H1 (cell line): ENCODE measurements at regions not wholly inside any gene's neighbourhood (a gene's known extent, or its start where the extent isn't known, plus 50 kb on each side); places are given as distances from the start of the nearest gene placed in this dataset.

ENCODE experiments used
- BACH1 ChIP-seq: IDR thresholded peaks from 2 replicates; pipeline ENCODE4 v1.6.1; 2012; ENCODE audit warnings: low read length, improper control_type of control experiment
- BRCA1 ChIP-seq: IDR thresholded peaks from 2 replicates; pipeline ENCODE4 v1.6.1; 2012; ENCODE audit warnings: low read depth, low read length, improper control_type of control experiment
- CHD1 ChIP-seq: IDR thresholded peaks from 2 replicates; pipeline ENCODE4 v1.6.1; 2012; ENCODE audit warnings: low read depth, low read length, improper control_type of control experiment
- RAD21 ChIP-seq, 2 experiments: IDR thresholded peaks in 1 of 2; conservative IDR thresholded peaks in 1 of 2; 2 replicates each; pipeline ENCODE4 v1.6.1; 2011; ENCODE audit warnings: low read depth in 2 of 2, low read length in 2 of 2, improper control_type of control experiment in 1 of 2, inconsistent platforms in 1 of 2, mild to moderate bottlenecking in 1 of 2, moderate library complexity in 1 of 2
- RFX5 ChIP-seq: IDR thresholded peaks from 2 replicates; pipeline ENCODE4 v1.6.1; 2011; ENCODE audit warnings: low read depth, low read length, improper control_type of control experiment, borderline replicate concordance
- TF ChIP-seq, protein P1 (sequence below): fragments of 300-600 bp; sonication (generic); IDR thresholded peaks from 2 replicates; pipeline ENCODE4 v1.7.1; 2012; ENCODE audit warnings: low read length, moderate library complexity, mild to moderate bottlenecking, inconsistent platforms; ENCODE audit not compliant: insufficient replicate concordance
- TF ChIP-seq, protein P2 (sequence below), 3 experiments: IDR thresholded peaks; 1 replicate in 2 of 3; 2 replicates in 1 of 3; pipeline versions ENCODE4 v1.5.1 to v1.6.1; 2011; ENCODE audit warnings: low read length in 3 of 3, mild to moderate bottlenecking in 3 of 3, inconsistent platforms in 2 of 3, low read depth in 1 of 3, moderate library complexity in 1 of 3; ENCODE audit not compliant: insufficient read depth in 1 of 3; ENCODE audit errors: control extremely low read depth in 1 of 3

DNA sequence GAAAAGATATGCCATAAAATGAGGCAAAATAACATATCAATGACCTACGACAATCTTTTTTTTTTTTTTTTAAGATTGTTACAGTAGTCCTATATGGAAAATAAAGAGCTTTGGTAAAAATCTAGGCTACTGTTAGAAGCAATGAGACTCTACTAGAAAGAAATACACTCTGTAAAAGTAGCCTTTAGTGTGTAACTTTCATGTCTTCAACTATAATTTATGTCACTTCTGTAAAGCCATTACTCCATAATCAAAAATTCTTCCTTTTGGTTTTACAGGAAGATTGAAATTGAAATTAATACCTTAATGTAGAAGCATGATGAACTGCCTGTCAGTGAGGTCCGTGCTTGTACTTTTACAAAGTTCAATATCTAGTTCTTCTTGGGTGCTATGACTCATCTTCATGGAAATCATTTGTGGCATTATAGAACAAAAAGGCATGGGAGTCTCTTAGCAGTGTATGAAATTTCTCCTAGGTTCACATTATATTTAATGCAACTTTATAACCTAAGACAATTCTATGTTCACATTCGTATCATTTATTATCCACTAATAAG is 1393.1 kb downstream of the EFNA5 start (continued):
- TF ChIP-seq, protein P1, sequence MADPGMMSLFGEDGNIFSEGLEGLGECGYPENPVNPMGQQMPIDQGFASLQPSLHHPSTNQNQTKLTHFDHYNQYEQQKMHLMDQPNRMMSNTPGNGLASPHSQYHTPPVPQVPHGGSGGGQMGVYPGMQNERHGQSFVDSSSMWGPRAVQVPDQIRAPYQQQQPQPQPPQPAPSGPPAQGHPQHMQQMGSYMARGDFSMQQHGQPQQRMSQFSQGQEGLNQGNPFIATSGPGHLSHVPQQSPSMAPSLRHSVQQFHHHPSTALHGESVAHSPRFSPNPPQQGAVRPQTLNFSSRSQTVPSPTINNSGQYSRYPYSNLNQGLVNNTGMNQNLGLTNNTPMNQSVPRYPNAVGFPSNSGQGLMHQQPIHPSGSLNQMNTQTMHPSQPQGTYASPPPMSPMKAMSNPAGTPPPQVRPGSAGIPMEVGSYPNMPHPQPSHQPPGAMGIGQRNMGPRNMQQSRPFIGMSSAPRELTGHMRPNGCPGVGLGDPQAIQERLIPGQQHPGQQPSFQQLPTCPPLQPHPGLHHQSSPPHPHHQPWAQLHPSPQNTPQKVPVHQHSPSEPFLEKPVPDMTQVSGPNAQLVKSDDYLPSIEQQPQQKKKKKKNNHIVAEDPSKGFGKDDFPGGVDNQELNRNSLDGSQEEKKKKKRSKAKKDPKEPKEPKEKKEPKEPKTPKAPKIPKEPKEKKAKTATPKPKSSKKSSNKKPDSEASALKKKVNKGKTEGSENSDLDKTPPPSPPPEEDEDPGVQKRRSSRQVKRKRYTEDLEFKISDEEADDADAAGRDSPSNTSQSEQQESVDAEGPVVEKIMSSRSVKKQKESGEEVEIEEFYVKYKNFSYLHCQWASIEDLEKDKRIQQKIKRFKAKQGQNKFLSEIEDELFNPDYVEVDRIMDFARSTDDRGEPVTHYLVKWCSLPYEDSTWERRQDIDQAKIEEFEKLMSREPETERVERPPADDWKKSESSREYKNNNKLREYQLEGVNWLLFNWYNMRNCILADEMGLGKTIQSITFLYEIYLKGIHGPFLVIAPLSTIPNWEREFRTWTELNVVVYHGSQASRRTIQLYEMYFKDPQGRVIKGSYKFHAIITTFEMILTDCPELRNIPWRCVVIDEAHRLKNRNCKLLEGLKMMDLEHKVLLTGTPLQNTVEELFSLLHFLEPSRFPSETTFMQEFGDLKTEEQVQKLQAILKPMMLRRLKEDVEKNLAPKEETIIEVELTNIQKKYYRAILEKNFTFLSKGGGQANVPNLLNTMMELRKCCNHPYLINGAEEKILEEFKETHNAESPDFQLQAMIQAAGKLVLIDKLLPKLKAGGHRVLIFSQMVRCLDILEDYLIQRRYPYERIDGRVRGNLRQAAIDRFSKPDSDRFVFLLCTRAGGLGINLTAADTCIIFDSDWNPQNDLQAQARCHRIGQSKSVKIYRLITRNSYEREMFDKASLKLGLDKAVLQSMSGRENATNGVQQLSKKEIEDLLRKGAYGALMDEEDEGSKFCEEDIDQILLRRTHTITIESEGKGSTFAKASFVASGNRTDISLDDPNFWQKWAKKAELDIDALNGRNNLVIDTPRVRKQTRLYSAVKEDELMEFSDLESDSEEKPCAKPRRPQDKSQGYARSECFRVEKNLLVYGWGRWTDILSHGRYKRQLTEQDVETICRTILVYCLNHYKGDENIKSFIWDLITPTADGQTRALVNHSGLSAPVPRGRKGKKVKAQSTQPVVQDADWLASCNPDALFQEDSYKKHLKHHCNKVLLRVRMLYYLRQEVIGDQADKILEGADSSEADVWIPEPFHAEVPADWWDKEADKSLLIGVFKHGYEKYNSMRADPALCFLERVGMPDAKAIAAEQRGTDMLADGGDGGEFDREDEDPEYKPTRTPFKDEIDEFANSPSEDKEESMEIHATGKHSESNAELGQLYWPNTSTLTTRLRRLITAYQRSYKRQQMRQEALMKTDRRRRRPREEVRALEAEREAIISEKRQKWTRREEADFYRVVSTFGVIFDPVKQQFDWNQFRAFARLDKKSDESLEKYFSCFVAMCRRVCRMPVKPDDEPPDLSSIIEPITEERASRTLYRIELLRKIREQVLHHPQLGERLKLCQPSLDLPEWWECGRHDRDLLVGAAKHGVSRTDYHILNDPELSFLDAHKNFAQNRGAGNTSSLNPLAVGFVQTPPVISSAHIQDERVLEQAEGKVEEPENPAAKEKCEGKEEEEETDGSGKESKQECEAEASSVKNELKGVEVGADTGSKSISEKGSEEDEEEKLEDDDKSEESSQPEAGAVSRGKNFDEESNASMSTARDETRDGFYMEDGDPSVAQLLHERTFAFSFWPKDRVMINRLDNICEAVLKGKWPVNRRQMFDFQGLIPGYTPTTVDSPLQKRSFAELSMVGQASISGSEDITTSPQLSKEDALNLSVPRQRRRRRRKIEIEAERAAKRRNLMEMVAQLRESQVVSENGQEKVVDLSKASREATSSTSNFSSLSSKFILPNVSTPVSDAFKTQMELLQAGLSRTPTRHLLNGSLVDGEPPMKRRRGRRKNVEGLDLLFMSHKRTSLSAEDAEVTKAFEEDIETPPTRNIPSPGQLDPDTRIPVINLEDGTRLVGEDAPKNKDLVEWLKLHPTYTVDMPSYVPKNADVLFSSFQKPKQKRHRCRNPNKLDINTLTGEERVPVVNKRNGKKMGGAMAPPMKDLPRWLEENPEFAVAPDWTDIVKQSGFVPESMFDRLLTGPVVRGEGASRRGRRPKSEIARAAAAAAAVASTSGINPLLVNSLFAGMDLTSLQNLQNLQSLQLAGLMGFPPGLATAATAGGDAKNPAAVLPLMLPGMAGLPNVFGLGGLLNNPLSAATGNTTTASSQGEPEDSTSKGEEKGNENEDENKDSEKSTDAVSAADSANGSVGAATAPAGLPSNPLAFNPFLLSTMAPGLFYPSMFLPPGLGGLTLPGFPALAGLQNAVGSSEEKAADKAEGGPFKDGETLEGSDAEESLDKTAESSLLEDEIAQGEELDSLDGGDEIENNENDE = no peak
- TF ChIP-seq, protein P2, sequence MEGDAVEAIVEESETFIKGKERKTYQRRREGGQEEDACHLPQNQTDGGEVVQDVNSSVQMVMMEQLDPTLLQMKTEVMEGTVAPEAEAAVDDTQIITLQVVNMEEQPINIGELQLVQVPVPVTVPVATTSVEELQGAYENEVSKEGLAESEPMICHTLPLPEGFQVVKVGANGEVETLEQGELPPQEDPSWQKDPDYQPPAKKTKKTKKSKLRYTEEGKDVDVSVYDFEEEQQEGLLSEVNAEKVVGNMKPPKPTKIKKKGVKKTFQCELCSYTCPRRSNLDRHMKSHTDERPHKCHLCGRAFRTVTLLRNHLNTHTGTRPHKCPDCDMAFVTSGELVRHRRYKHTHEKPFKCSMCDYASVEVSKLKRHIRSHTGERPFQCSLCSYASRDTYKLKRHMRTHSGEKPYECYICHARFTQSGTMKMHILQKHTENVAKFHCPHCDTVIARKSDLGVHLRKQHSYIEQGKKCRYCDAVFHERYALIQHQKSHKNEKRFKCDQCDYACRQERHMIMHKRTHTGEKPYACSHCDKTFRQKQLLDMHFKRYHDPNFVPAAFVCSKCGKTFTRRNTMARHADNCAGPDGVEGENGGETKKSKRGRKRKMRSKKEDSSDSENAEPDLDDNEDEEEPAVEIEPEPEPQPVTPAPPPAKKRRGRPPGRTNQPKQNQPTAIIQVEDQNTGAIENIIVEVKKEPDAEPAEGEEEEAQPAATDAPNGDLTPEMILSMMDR (IDR thresholded peaks at IDR 0.05; ENCODE audit: control extremely low read depth in 1 of 3, insufficient read depth in 1 of 3, low read depth in 1 of 3, low read length in 3 of 3) = no peak
- TF ChIP-seq CHD1 = no peak
- TF ChIP-seq RAD21 (IDR thresholded peaks at IDR 0.05 in 1 of 2, conservative IDR thresholded peaks at IDR 0.05 in 1 of 2; ENCODE audit: low read depth in 2 of 2, low read length in 2 of 2) = no peak
- no peak for TF ChIP-seq BRCA1
- no peak for TF ChIP-seq RFX5
- TF ChIP-seq BACH1 = no peak
